Hindlimb muscle (tissue), 1 donor: ENCODE measurements at regions not wholly inside any gene's neighbourhood (a gene's known extent, or its start where the extent isn't known, plus 50 kb on each side); places are given as distances from the start of the nearest gene placed in this dataset.
"Not testable (repeated sequence)": the region's sequence is repeated elsewhere in the genome, so short reads cannot be mapped to it uniquely, and the experiment has no call there.

Experiments
- DNase-seq: peaks from one replicate; pipeline ENCODE4 v3.0.0-alpha.2; 2013

- DNase-seq, result no peak
Measured at GRCh38 chr3:180743813-180744590, 64.7 kb upstream of the CCDC39 start.

GRCh38 chr3:180747805-180748361 is 68.6 kb upstream of the CCDC39 start:
- no peak for DNase-seq

GRCh38 chr3:180749322-180749721 is 70.0 kb upstream of the CCDC39 start:
- no peak for DNase-seq

GRCh38 chr3:180749796-180750195 is 70.5 kb upstream of the CCDC39 start:
- no peak for DNase-seq

GRCh38 chr3:180755556-180755955 is 76.3 kb upstream of the CCDC39 start:
- DNase-seq, result no peak

GRCh38 chr3:180762866-180763265 is 83.6 kb upstream of the CCDC39 start:
- no peak for DNase-seq

- no peak for DNase-seq
Measured at GRCh38 chr3:180764481-180764880, 85.2 kb upstream of the CCDC39 start.

- DNase-seq, result no peak
Measured at GRCh38 chr3:180770639-180771038, 91.3 kb upstream of the CCDC39 start.

- DNase-seq, result no peak
Measured at GRCh38 chr3:180776433-180776832, 97.1 kb upstream of the CCDC39 start.

- no peak for DNase-seq
Measured at GRCh38 chr3:180782195-180782984, 103.1 kb upstream of the CCDC39 start.

GRCh38 chr3:180786227-180786626 is 106.9 kb upstream of the CCDC39 start:
- DNase-seq, result not testable (repeated sequence)

GRCh38 chr3:180789774-180790173 is 110.5 kb upstream of the CCDC39 start:
- no peak for DNase-seq

GRCh38 chr3:180798197-180798596 is 114.3 kb upstream of the FXR1 start:
- DNase-seq, result no peak

GRCh38 chr3:180802837-180803236 is 109.6 kb upstream of the FXR1 start:
- no peak for DNase-seq

GRCh38 chr3:180804916-180805315 is 107.6 kb upstream of the FXR1 start:
- DNase-seq, result peak; percentile 8

- no peak for DNase-seq
Measured at GRCh38 chr3:180808823-180809575, 103.5 kb upstream of the FXR1 start.

- DNase-seq, result no peak
Measured at GRCh38 chr3:180820400-180820799, 92.1 kb upstream of the FXR1 start.

GRCh38 chr3:180825964-180826363 is 86.5 kb upstream of the FXR1 start:
- no peak for DNase-seq

- DNase-seq, result no peak
Measured at GRCh38 chr3:180827171-180827570, 85.3 kb upstream of the FXR1 start.

GRCh38 chr3:180828001-180828720 is 84.3 kb upstream of the FXR1 start:
- DNase-seq, result no peak

- DNase-seq, result no peak
Measured at GRCh38 chr3:180828723-180829408, 83.6 kb upstream of the FXR1 start.
